H1 (cell line): ENCODE measurements at regions not wholly inside any gene's neighbourhood (a gene's known extent, or its start where the extent isn't known, plus 50 kb on each side); places are given as distances from the start of the nearest gene placed in this dataset.

Source experiments
- ASH2L ChIP-seq: fragments of 200-600, 300-600 bp; sonication (generic); IDR thresholded peaks from one replicate; pipeline ENCODE4 v1.7.1; 2017; ENCODE audit warnings: low read length
- CREB1 ChIP-seq: IDR thresholded peaks from 2 replicates; pipeline ENCODE4 v1.6.1; 2012; ENCODE audit warnings: inconsistent platforms
- EZH2 ChIP-seq: fragments of 200-600 bp; sonication (generic); IDR thresholded peaks from 2 replicates; pipeline ENCODE4 v1.7.1; 2012; ENCODE audit warnings: low read depth, mild to moderate bottlenecking, moderate library complexity, low read length, inconsistent platforms; ENCODE audit not compliant: severe bottlenecking
- POLR2A ChIP-seq, 2 experiments: IDR thresholded peaks; 1 replicate in 1 of 2; 2 replicates in 1 of 2; pipeline ENCODE4 v1.6.1; 2011; ENCODE audit warnings: low read depth in 2 of 2, low read length in 2 of 2, mild to moderate bottlenecking in 2 of 2; ENCODE audit errors: control extremely low read depth in 1 of 2
- POLR2AphosphoS5 ChIP-seq: IDR thresholded peaks from 2 replicates; pipeline ENCODE4 v1.6.1; 2011; ENCODE audit warnings: low read depth, low read length
- RFX5 ChIP-seq: IDR thresholded peaks from 2 replicates; pipeline ENCODE4 v1.6.1; 2011; ENCODE audit warnings: low read depth, low read length, improper control_type of control experiment, borderline replicate concordance
- TF ChIP-seq, protein P1 (sequence below), 3 experiments: IDR thresholded peaks; 1 replicate in 2 of 3; 2 replicates in 1 of 3; pipeline versions ENCODE4 v1.5.1 to v1.6.1; 2011; ENCODE audit warnings: low read length in 3 of 3, mild to moderate bottlenecking in 3 of 3, inconsistent platforms in 2 of 3, low read depth in 1 of 3, moderate library complexity in 1 of 3; ENCODE audit not compliant: insufficient read depth in 1 of 3; ENCODE audit errors: control extremely low read depth in 1 of 3

DNA sequence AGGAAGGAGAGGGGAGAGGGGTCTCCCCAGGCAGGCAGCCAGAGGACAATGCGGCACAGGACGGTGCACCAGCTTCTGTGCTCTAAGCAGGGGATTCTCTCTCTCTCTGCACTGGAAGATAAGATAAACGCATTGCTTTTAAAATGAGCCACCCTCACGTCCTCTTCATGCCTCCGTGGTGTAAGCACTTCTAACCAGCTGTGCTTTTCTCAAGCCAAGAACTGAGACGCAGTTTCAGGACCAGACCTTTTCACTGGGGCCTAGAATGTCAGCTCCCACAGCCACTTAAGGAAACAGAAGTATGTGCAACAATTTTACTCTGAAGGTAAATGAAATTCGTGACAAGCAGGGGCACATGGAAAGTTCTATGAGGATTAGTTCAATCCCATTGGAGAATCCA is 82.4 kb downstream of the PSMB1 start:
- TF ChIP-seq, protein P1, sequence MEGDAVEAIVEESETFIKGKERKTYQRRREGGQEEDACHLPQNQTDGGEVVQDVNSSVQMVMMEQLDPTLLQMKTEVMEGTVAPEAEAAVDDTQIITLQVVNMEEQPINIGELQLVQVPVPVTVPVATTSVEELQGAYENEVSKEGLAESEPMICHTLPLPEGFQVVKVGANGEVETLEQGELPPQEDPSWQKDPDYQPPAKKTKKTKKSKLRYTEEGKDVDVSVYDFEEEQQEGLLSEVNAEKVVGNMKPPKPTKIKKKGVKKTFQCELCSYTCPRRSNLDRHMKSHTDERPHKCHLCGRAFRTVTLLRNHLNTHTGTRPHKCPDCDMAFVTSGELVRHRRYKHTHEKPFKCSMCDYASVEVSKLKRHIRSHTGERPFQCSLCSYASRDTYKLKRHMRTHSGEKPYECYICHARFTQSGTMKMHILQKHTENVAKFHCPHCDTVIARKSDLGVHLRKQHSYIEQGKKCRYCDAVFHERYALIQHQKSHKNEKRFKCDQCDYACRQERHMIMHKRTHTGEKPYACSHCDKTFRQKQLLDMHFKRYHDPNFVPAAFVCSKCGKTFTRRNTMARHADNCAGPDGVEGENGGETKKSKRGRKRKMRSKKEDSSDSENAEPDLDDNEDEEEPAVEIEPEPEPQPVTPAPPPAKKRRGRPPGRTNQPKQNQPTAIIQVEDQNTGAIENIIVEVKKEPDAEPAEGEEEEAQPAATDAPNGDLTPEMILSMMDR (IDR thresholded peaks at IDR 0.05; ENCODE audit: control extremely low read depth in 1 of 3, insufficient read depth in 1 of 3, low read depth in 1 of 3, low read length in 3 of 3), result no peak
- TF ChIP-seq EZH2, result no peak
- TF ChIP-seq POLR2AphosphoS5, result no peak
- TF ChIP-seq POLR2A (IDR thresholded peaks at IDR 0.05; ENCODE audit: control extremely low read depth in 1 of 2, low read depth in 2 of 2, low read length in 2 of 2), result no peak
- TF ChIP-seq CREB1, result no peak
- no peak for TF ChIP-seq RFX5
- TF ChIP-seq ASH2L, result no peak
